ENCODE measurements at regions not wholly inside any gene's neighbourhood (a gene's known extent, or its start where the extent isn't known, plus 50 kb on each side); places are given as distances from the start of the nearest gene placed in this dataset.
"Not testable (repeated sequence)": the region's sequence is repeated elsewhere in the genome, so short reads cannot be mapped to it uniquely, and the experiment has no call there.

GRCh38 chr9:29021632-29022031 is 1448.4 kb upstream of the C9orf72 start:
- no peak for ATAC-seq (replicated peaks in 6 of 8)
- no peak overlapping the region for H3K4me3 ChIP-seq
- H3K4me1 ChIP-seq (replicated peaks in 1 of 2): peaks cover 0 to 4% of the 10 kb centered on the region in 2 donors
- in situ Hi-C loops (cut with MboI; ENCODE audit: low pct_unique_long_range_greater_than_20kb in 2 of 9, low sequenced_read_pairs in 9 of 9, unreplicated experiment in 9 of 9): no loop called here
- H3K27ac ChIP-seq: no peak overlapping the region

DNA sequence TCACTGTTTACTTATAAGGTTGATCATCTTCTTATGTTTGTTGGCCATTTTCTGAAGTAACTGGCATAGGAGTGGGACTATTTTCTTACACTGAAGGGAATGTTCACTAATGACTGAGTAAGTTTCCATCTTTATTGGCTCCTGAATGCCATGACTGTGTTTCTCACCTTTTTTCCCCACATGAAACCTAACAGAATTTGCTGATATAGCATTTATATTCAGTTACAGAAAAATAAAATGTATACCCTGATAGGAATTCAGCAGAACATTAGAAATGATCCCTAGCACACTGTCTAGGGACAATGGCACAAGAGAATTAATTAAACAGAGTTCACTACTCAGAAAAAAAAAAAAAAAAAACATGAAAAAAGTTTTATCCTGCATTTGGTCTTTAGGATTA is 1465.1 kb upstream of the C9orf72 start:
- no peak overlapping the region for H3K27ac ChIP-seq
- ATAC-seq (replicated peaks in 6 of 8): no peak
- peaks cover 3 to 4% of the 10 kb centered on the region in 2 donors for H3K4me1 ChIP-seq (replicated peaks in 1 of 2)
- in situ Hi-C loops (cut with MboI; ENCODE audit: low pct_unique_long_range_greater_than_20kb in 2 of 9, low sequenced_read_pairs in 9 of 9, unreplicated experiment in 9 of 9): no loop called here
- no peak overlapping the region for H3K4me3 ChIP-seq

- in situ Hi-C loops (cut with MboI; ENCODE audit: low pct_unique_long_range_greater_than_20kb in 2 of 9, low sequenced_read_pairs in 9 of 9, unreplicated experiment in 9 of 9): no loop called here
- no peak overlapping the region for H3K4me3 ChIP-seq
- peaks cover 3 to 4% of the 10 kb centered on the region in 2 donors for H3K4me1 ChIP-seq (replicated peaks in 1 of 2)
- ATAC-seq (replicated peaks in 6 of 8): peak in 7 of 8 experiments; percentile 21 to 99 (median 43)
- 0 to 100% (median 78%) methylated on average over 1 to 2 of the region's 2 CpGs; no CpG with 5 or more reads in 2 of the 10 experiments for WGBS, 10 experiments
- H3K27ac ChIP-seq: no peak overlapping the region
Observed at GRCh38 chr9:29039258-29039657, 1466.0 kb upstream of the C9orf72 start.

- no peak for ATAC-seq (replicated peaks in 6 of 8)
Observed at GRCh38 chr9:29043072-29043471, 1469.8 kb upstream of the C9orf72 start.

DNA sequence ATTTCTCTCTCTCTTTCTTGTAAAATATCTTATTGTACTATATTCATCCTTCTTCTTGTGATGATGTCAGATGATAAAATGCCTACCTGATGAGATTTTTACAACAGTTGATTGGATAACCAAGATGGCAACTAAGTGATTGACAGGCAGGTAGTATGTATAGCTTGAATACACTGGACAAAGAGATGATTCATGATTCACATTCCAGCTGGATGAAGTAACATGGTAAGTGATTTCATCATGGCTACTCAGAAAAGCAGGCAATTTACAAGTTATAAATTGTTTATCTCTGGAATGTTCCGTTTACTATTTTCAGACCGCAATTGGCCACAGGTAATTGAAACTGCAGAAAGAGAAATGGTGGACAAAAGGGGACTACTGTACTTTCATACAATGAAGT is 1471.7 kb upstream of the C9orf72 start:
- Histone ChIP-seq H3K4me1 (replicated peaks in 1 of 2) (no peaks in the 10 kb centered on the region), H3K27ac (no peak overlapping the region), H3K4me3 (no peak overlapping the region)
- in situ Hi-C loops (cut with MboI; ENCODE audit: low pct_unique_long_range_greater_than_20kb in 2 of 9, low sequenced_read_pairs in 9 of 9, unreplicated experiment in 9 of 9): no loop called here
- ATAC-seq (replicated peaks in 6 of 8): peak in 2 of 8 experiments; percentile 25 to 49
- 55 to 100% (median 100%) methylated on average over 2 of the region's 2 CpGs for WGBS, 10 experiments

More at GRCh38 chr9:29043072-29043471, 1469.8 kb upstream of the C9orf72 start:
- Histone ChIP-seq H3K4me1 (replicated peaks in 1 of 2) (peaks cover 3 to 4% of the 10 kb centered on the region in 2 donors), H3K4me3 (no peak overlapping the region), H3K27ac (no peak overlapping the region)
- WGBS, 10 experiments: 0 to 100% (median 44%) methylated on average over 1 of the region's 1 CpG; no CpG with 5 or more reads in 2 of the 10 experiments
- in situ Hi-C loops (cut with MboI; ENCODE audit: low pct_unique_long_range_greater_than_20kb in 2 of 9, low sequenced_read_pairs in 9 of 9, unreplicated experiment in 9 of 9): no loop called here

DNA sequence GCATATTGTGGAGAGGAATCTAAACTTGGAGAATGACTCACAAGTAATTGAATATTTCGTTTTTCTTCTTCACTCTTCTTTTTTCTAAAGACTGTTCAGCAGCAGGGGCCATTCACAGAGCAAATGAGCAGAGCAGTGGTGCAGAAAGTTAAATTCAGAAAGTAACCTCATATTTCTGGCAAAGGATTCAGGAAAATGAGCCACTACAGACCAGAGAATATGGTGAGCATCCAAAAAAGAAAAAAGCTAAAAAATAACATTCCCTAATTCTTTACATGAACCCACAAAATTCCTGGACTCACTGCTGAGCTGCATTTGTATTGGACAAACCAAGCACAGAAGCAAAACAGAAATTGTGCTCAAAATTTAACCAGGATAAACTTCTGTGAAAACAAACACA is 1486.8 kb upstream of the C9orf72 start:
- in situ Hi-C loops (cut with MboI; ENCODE audit: low pct_unique_long_range_greater_than_20kb in 2 of 9, low sequenced_read_pairs in 9 of 9, unreplicated experiment in 9 of 9): no loop called here

DNA sequence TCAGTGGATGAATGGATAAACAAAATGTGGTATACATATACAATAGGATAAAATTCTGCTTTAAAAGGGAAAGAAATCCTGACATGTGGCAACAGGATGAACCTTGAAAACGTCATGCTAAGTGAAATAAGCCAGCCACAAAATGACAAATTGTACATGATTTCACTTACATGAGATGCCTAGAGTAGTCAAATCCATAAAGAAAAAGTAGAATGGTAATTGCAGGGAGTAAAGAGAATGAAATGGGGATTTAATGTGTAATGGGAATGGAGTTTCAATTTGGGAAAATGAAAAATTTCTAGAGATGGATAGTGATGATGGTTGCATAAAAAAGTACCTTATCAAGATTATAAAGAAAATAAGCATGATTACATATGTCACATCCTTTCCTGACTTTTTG is 1489.2 kb upstream of the C9orf72 start:
- WGBS, 10 experiments: 0 to 90% (median 60%) methylated on average over 1 of the region's 1 CpG; no CpG with 5 or more reads in 3 of the 10 experiments
- in situ Hi-C loops (cut with MboI; ENCODE audit: low pct_unique_long_range_greater_than_20kb in 2 of 9, low sequenced_read_pairs in 9 of 9, unreplicated experiment in 9 of 9): no loop called here

More for the DNA sequence above, 1486.8 kb upstream of the C9orf72 start:
- no peaks in the 10 kb centered on the region for H3K4me1 ChIP-seq (replicated peaks in 1 of 2)
- 0 to 71% (median 23%) methylated on average over 1 of the region's 1 CpG; no CpG with 5 or more reads in 2 of the 10 experiments for WGBS, 10 experiments
- H3K4me3 ChIP-seq: no peak overlapping the region
- H3K27ac ChIP-seq: no peak overlapping the region
- ATAC-seq (replicated peaks in 6 of 8): no peak

GRCh38 chr9:29063031-29063430 is 1489.8 kb upstream of the C9orf72 start:
- in situ Hi-C loops (cut with MboI; ENCODE audit: low pct_unique_long_range_greater_than_20kb in 2 of 9, low sequenced_read_pairs in 9 of 9, unreplicated experiment in 9 of 9): no loop called here
- WGBS, 10 experiments: 0 to 82% (median 50%) methylated on average over 1 of the region's 1 CpG; no CpG with 5 or more reads in 4 of the 10 experiments
- no peaks in the 10 kb centered on the region for H3K4me1 ChIP-seq (replicated peaks in 1 of 2)
- no peak overlapping the region for H3K4me3 ChIP-seq
- no peak overlapping the region for H3K27ac ChIP-seq
- ATAC-seq (replicated peaks in 6 of 8): no peak

More for the DNA sequence above, 1489.2 kb upstream of the C9orf72 start:
- H3K27ac ChIP-seq: no peak overlapping the region
- no peak for ATAC-seq (replicated peaks in 6 of 8)
- no peaks in the 10 kb centered on the region for H3K4me1 ChIP-seq (replicated peaks in 1 of 2)
- H3K4me3 ChIP-seq: no peak overlapping the region

DNA sequence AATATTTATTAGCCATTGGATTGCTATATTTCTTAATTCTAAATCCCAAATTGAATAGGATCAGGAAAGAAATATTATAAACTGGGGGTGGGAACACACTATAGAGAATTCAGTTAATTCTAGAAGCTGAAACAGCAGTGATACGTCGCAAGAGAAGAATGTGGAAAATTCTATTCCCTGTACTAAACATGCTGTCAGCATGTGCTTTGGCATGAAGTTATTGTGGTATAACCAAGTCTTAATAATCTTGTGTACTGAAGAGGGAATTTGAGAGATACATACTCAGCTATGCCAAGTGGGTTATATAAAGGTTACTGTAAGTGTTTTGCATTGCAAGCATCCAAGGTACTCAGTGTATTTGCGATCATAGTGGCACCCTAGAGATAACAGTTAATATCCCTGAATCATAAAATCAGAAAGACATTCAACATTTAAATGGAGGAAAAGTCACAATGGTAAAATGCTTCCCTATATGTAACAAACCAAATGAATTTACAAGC is 1492.9 kb upstream of the C9orf72 start:
- 0 to 100% (median 61%) methylated on average over 2 to 3 of the region's 3 CpGs; no CpG with 5 or more reads in 2 of the 10 experiments for WGBS, 10 experiments
- in situ Hi-C loops (cut with MboI; ENCODE audit: low pct_unique_long_range_greater_than_20kb in 2 of 9, low sequenced_read_pairs in 9 of 9, unreplicated experiment in 9 of 9): no loop called here
- no peak overlapping the region for H3K27ac ChIP-seq
- no peaks in the 10 kb centered on the region for H3K4me1 ChIP-seq (replicated peaks in 1 of 2)
- no peak for ATAC-seq (replicated peaks in 6 of 8)
- no peak overlapping the region for H3K4me3 ChIP-seq

DNA sequence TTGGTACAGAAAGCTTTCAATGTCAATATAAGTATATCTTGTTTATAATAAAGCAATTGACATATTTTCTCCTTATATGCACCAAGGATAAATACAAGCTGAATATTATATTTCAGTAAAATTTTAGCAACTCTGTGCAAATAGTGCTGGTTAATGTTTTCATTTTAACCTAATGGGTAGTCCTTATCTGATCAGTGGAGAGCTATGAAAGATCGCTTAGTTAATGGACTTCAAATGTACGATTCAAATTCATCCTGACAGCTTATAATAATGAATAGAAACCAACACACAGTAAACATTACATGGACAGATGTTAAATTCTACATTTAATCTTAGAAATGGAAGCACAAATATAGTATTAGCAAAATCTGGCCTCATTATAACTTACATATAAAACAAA is 1495.2 kb upstream of the C9orf72 start:
- H3K4me3 ChIP-seq: no peak overlapping the region
- H3K27ac ChIP-seq: no peak overlapping the region
- in situ Hi-C loops (cut with MboI; ENCODE audit: low pct_unique_long_range_greater_than_20kb in 2 of 9, low sequenced_read_pairs in 9 of 9, unreplicated experiment in 9 of 9): no loop called here
- H3K4me1 ChIP-seq (replicated peaks in 1 of 2): no peaks in the 10 kb centered on the region
- ATAC-seq (replicated peaks in 6 of 8): no peak
- WGBS, 10 experiments: 25 to 100% (median 80%) methylated on average over 1 to 2 of the region's 2 CpGs

GRCh38 chr9:29069376-29069775 is 1496.1 kb upstream of the C9orf72 start:
- no peak for ATAC-seq (replicated peaks in 6 of 8)
- no peak overlapping the region for H3K27ac ChIP-seq
- no peak overlapping the region for H3K4me3 ChIP-seq
- in situ Hi-C loops (cut with MboI; ENCODE audit: low pct_unique_long_range_greater_than_20kb in 2 of 9, low sequenced_read_pairs in 9 of 9, unreplicated experiment in 9 of 9): no loop called here
- no peaks in the 10 kb centered on the region for H3K4me1 ChIP-seq (replicated peaks in 1 of 2)

DNA sequence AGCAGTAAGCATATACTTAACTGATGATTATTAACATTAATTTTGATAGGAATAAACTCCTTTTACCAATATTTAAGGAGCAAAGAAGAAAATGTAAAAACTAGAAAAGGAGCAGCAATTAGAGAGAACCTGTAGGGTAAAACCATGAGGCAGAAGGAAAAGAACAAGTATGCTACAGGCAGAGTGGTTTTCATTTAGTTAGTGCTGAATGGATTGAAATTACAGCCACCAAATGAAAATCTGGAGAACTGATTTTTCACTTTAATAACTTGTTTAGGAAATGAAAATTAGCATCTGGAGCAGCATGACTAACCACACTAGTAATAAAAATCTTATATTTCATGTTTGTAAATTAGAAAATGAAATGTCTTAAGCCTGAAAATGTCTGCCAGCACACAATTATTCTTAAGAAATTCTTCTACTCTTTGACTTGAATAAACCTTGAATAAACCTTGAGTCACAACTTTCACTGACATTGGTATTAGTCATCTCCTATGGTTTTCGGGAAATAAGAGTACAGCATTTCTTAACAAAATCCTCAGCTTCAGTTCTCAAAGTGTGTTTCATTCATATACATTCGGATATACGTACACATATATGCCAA is 1504.9 kb upstream of the C9orf72 start:
- Histone ChIP-seq H3K27ac (no peak overlapping the region), H3K4me3 (no peak overlapping the region), H3K4me1 (replicated peaks in 1 of 2) (no peaks in the 10 kb centered on the region)
- 28 to 100% (median 85%) methylated on average over 2 to 3 of the region's 3 CpGs for WGBS, 10 experiments
- ATAC-seq (replicated peaks in 6 of 8): peak in 1 of 8 experiments; percentile 22
- in situ Hi-C loops (cut with MboI; ENCODE audit: low pct_unique_long_range_greater_than_20kb in 2 of 9, low sequenced_read_pairs in 9 of 9, unreplicated experiment in 9 of 9): no loop called here

GRCh38 chr9:29100762-29101161 is 1527.5 kb upstream of the C9orf72 start:
- Histone ChIP-seq H3K4me1 (replicated peaks in 1 of 2) (no peaks in the 10 kb centered on the region), H3K27ac (no peak overlapping the region), H3K4me3 (no peak overlapping the region)
- ATAC-seq (replicated peaks in 6 of 8): no peak
- in situ Hi-C loops (cut with MboI; ENCODE audit: low pct_unique_long_range_greater_than_20kb in 2 of 9, low sequenced_read_pairs in 9 of 9, unreplicated experiment in 9 of 9): no loop called here
- WGBS, 10 experiments: 11 to 95% (median 55%) methylated on average over 1 to 2 of the region's 2 CpGs; no CpG with 5 or more reads in 1 of the 10 experiments

DNA sequence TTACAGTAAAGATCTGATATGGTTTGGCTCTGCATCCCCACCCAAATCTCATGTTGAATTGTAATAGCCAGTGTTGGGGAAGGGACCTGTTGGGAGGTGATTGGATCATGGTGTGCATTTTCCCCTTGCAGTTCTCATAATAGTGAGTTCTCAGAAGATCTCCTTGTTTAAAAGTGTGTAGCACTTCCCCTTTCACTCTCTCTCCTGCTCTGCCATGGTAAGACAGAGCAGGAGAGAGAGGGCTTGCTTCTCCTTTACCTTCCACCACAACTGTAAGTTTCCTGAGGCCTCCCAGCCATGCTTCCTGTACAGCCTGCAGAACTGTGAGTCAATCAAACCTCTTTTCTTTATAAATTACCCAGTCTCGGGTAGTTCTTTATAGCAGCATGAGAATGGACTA is 1530.9 kb upstream of the C9orf72 start:
- in situ Hi-C loops (cut with MboI; ENCODE audit: low pct_unique_long_range_greater_than_20kb in 2 of 9, low sequenced_read_pairs in 9 of 9, unreplicated experiment in 9 of 9); H3K4me1 ChIP-seq (replicated peaks in 1 of 2); H3K4me3 ChIP-seq; ATAC-seq (replicated peaks in 6 of 8); H3K27ac ChIP-seq: not testable (repeated sequence)
- 0 to 100% (median 53%) methylated on average over 1 of the region's 1 CpG; no CpG with 5 or more reads in 6 of the 10 experiments for WGBS, 10 experiments

Data from motor neuron (in vitro differentiated cells).